H1 (cell line): ENCODE measurements at regions not wholly inside any gene's neighbourhood (a gene's known extent, or its start where the extent isn't known, plus 50 kb on each side); places are given as distances from the start of the nearest gene placed in this dataset.

ENCODE experiments used
- BACH1 ChIP-seq: IDR thresholded peaks from 2 replicates; pipeline ENCODE4 v1.6.1; 2012; ENCODE audit warnings: low read length, improper control_type of control experiment
- CEBPB ChIP-seq: IDR thresholded peaks from 2 replicates; pipeline ENCODE4 v1.6.1; 2012; ENCODE audit warnings: low read depth, low read length
- CHD1 ChIP-seq: IDR thresholded peaks from 2 replicates; pipeline ENCODE4 v1.6.1; 2012; ENCODE audit warnings: low read depth, low read length, improper control_type of control experiment
- CHD2 ChIP-seq: IDR thresholded peaks from 2 replicates; pipeline ENCODE4 v1.6.1; 2012; ENCODE audit warnings: low read length, improper control_type of control experiment
- CTCF ChIP-seq, 3 experiments: IDR thresholded peaks; 1 replicate in 2 of 3; 2 replicates in 1 of 3; pipeline versions ENCODE4 v1.5.1 to v1.6.1; 2011; ENCODE audit warnings: low read length in 3 of 3, mild to moderate bottlenecking in 3 of 3, inconsistent platforms in 2 of 3, low read depth in 1 of 3, moderate library complexity in 1 of 3; ENCODE audit not compliant: insufficient read depth in 1 of 3; ENCODE audit errors: control extremely low read depth in 1 of 3
- JUND ChIP-seq: IDR thresholded peaks from 2 replicates; pipeline ENCODE4 v1.6.1; 2011; ENCODE audit warnings: mild to moderate bottlenecking, improper control_type of control experiment, low read length
- KDM1A ChIP-seq: fragments of 200-600, 300-600 bp; sonication (generic); IDR thresholded peaks from 2 replicates; pipeline ENCODE4 v1.7.1; 2016; ENCODE audit warnings: mild to moderate bottlenecking, low read length, borderline replicate concordance
- MAX ChIP-seq: IDR thresholded peaks from 2 replicates; pipeline ENCODE4 v1.6.1; 2012; ENCODE audit warnings: inconsistent platforms
- POLR2A ChIP-seq, 2 experiments: IDR thresholded peaks; 1 replicate in 1 of 2; 2 replicates in 1 of 2; pipeline ENCODE4 v1.6.1; 2011; ENCODE audit warnings: low read depth in 2 of 2, low read length in 2 of 2, mild to moderate bottlenecking in 2 of 2; ENCODE audit errors: control extremely low read depth in 1 of 2
- RAD21 ChIP-seq, 2 experiments: IDR thresholded peaks in 1 of 2; conservative IDR thresholded peaks in 1 of 2; 2 replicates each; pipeline ENCODE4 v1.6.1; 2011; ENCODE audit warnings: low read depth in 2 of 2, low read length in 2 of 2, improper control_type of control experiment in 1 of 2, inconsistent platforms in 1 of 2, mild to moderate bottlenecking in 1 of 2, moderate library complexity in 1 of 2
- SUZ12 ChIP-seq: fragments of 200-600 bp; sonication (generic); IDR thresholded peaks from 2 replicates; pipeline ENCODE4 v1.6.1; 2012; ENCODE audit warnings: mild to moderate bottlenecking, inconsistent platforms, low read length, moderate library complexity, mixed read lengths
- TAF1 ChIP-seq: IDR thresholded peaks from 2 replicates; pipeline ENCODE4 v1.6.1; 2011; ENCODE audit warnings: mild to moderate bottlenecking, low read depth, low read length
- TAF7 ChIP-seq: optimal IDR thresholded peaks from 2 replicates; pipeline ENCODE3; 2011; ENCODE audit warnings: low read depth, mild to moderate bottlenecking, inconsistent platforms, low read length, moderate library complexity, borderline replicate concordance

DNA sequence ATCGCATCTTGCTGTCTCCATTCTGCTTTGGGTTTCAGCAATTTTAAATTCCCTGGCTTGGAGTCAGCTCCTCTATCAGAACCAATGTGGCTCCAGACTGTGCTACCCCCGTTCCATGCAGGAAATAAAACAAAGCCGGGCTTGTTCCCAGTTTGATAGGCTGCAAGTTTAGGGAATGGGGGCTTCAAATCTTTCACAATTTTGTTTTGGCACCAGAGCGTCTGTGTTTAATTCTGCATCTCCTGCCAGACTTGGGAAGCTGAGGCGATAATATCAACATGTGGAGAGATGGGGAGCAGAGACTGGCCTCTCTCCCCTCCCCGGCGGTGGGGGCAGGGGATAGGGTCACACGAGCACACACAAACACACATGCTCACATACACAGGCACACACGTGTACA lies 305.9 kb downstream of the FGFR2 start:
- TF ChIP-seq BACH1 (no peak), CTCF (IDR thresholded peaks at IDR 0.05; ENCODE audit: control extremely low read depth in 1 of 3, insufficient read depth in 1 of 3, low read depth in 1 of 3, low read length in 3 of 3) (no peak), SUZ12 (no peak), KDM1A (no peak), JUND (no peak), MAX (no peak), CHD2 (no peak), POLR2A (IDR thresholded peaks at IDR 0.05; ENCODE audit: control extremely low read depth in 1 of 2, low read depth in 2 of 2, low read length in 2 of 2) (no peak), RAD21 (IDR thresholded peaks at IDR 0.05 in 1 of 2, conservative IDR thresholded peaks at IDR 0.05 in 1 of 2; ENCODE audit: low read depth in 2 of 2, low read length in 2 of 2) (no peak), TAF7 (no peak), CEBPB (no peak), CHD1 (no peak), TAF1 (no peak)
